ENCODE measurements at regions not wholly inside any gene's neighbourhood (a gene's known extent, or its start where the extent isn't known, plus 50 kb on each side); places are given as distances from the start of the nearest gene placed in this dataset.

- DNase-seq (ENCODE audit: low spot score) = no peak
These were observed 94.1 kb upstream of the TMEM26 start for GRCh38 chr10:61547297-61547696.

DNA sequence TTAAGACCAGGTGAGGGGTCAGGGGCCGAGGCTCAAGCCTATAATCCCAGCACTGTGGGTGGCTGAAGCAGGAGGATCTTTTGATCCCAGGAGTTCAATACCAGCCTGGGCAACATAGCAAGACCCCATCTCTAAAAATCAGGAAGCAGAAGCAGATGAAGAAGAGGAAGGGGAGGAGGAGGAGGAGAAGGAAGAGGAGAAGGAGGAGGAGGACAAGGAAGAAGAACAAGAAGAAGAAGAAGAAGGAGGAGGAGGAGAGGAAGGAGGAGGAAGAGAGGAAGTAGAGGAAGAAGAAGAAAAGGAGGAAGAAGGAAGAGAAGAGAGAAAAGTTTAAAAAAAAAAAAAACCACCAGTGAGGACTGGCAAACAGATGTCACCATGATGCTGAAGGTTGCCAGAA is 92.0 kb upstream of the TMEM26 start:
- no peak for DNase-seq (ENCODE audit: low spot score)

GRCh38 chr10:61543831-61544230 is 90.7 kb upstream of the TMEM26 start:
- no peak for DNase-seq (ENCODE audit: low spot score)

DNA sequence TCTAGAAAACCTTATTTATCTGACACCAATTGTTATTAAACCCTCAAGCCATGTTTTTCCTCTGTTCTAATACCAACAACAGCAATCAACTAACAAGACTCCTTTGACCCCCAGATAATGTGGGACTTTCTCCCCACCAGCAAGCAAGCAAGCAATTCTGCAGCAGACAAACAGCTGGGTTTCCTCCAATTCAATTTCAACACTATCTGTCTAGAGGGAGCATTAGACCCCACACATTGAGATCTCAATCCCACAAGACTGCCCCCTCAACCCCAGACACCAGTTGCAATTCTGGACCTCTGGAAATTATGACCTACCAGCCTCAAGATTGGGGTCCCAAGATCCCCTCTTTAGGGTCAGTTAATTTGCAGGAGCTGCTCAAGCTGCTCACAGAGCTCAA is 89.4 kb upstream of the TMEM26 start:
- no peak for DNase-seq (ENCODE audit: low spot score)

GRCh38 chr10:61541960-61542359 is 88.8 kb upstream of the TMEM26 start:
- DNase-seq (ENCODE audit: low spot score) = no peak

DNA sequence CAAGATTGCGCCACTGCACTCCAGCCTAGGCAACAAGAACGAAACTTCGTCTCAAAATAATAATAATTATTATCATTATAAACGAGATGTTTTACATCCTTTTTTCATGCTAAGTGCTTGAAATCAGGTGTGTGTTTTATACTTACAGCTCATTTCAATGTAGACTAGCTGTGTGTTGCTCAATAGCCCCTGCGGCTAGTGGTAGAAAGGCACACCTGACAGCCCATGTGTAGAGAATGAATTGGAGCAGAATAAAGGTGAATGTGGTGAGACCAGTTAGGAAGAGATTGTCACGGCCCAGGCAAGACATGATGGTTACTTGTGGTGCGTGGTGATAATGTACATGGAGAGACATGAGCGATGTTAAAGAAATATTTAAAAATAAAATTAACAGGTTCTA is 86.7 kb upstream of the TMEM26 start:
- no peak for DNase-seq (ENCODE audit: low spot score)

- no peak for DNase-seq (ENCODE audit: low spot score)
These were observed 76.0 kb upstream of the TMEM26 start for GRCh38 chr10:61529208-61529607.

- no peak for DNase-seq (ENCODE audit: low spot score)
These were observed 49.9 kb upstream of the TMEM26 start for GRCh38 chr10:61503051-61503450.
